ENCODE measurements at regions not wholly inside any gene's neighbourhood (a gene's known extent, or its start where the extent isn't known, plus 50 kb on each side); places are given as distances from the start of the nearest gene placed in this dataset.

DNA sequence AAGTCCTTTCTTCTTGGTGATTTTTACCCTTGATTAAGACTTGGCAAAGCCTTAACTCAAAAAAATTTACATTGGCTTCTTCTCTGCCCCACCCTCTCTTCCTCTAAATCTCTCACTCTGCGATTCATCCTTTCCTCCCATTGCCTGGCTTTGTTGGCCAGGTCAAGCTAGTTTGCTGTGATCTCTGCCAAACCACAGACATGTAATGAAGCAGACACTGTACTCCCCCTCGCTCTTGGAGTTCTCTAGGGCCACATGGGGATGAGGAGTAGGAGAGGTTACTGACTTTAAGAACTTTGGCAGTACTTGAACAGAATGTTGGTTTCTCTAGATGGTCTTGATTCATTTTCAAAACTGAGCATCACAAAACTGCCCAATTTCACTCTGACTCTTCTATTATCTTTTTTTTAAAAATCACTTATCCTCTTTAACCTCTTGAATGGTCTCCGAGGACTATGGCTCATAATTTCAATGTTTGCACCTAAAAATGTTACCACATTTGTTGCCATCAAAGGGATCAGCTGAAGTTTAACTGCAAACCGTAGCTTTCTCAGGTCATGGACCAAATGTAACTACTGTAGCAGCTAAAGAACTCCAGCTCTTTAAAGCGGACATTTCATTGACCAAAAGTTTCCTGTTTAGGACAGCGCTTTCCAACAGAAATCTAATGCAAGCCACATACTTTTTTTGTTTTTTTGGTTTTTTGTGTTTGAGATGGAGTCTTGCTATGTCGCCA is 62.7 kb upstream of the IPO9 start:
- Histone ChIP-seq H3K79me2 (ENCODE audit: insufficient read depth, low read length) (no peaks in the 10 kb centered on the region), H3K27me3 (ENCODE audit: control insufficient read depth in 2 of 2, insufficient read depth in 2 of 2, low read length in 2 of 2) (no peaks in the 10 kb centered on the region), H3K27ac (ENCODE audit: low read depth in 1 of 2, low read length in 2 of 2) (no peak overlapping the region)

DNA sequence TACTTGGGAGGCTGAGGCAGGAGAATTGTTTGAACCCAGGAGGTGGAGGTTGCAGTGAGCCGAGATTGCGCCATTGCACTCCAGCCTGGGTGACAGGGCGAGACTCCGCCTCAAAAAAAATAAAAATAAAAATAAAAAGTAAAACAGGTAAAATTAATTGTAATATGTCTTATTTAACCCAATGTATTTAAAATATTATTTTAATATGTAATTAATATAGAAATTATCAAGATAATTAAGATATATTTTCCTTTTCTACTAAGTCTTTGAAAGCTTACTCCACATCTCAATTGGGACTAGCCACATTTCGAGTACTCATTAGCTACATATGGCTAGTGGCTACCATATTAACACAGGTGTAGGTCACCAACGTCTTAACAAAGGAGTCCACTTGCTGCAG is 61.6 kb upstream of the IPO9 start:
- Histone ChIP-seq H3K27me3 (ENCODE audit: control insufficient read depth in 2 of 2, insufficient read depth in 2 of 2, low read length in 2 of 2) (no peaks in the 10 kb centered on the region), H3K27ac (ENCODE audit: low read depth in 1 of 2, low read length in 2 of 2) (no peak overlapping the region), H3K9me3 (replicated peaks in 1 of 2; ENCODE audit: control insufficient read depth in 1 of 2, insufficient read depth in 1 of 2, low read length in 2 of 2) (peaks cover 0 to 12% of the 10 kb centered on the region in 2 donors), H3K79me2 (ENCODE audit: insufficient read depth, low read length) (no peaks in the 10 kb centered on the region), H3K9ac (ENCODE audit: insufficient read depth, low read length, poor library complexity, severe bottlenecking) (no peak overlapping the region), H3K36me3 (replicated peaks in 1 of 2; ENCODE audit: control insufficient read depth in 1 of 2, insufficient read depth in 2 of 2, low read length in 2 of 2) (no peaks in the 10 kb centered on the region), H3K4me1 (ENCODE audit: control insufficient read depth in 1 of 2, insufficient read depth in 2 of 2, low read length in 2 of 2) (no peaks in the 10 kb centered on the region), H3K4me3 (replicated peaks in 1 of 3; ENCODE audit: low read depth in 2 of 3, low read length in 3 of 3) (no peak overlapping the region), H3K4me2 (replicated peaks; ENCODE audit: extremely low read depth, low read length, poor library complexity, severe bottlenecking) (no peak overlapping the region), H2AFZ (ENCODE audit: insufficient read depth, low read depth, low read length, poor library complexity, severe bottlenecking) (no peak overlapping the region), H4K20me1 (ENCODE audit: insufficient read depth, low read length) (no peaks in the 10 kb centered on the region)
- WGBS (ENCODE audit: insufficient coverage): no CpG with 5 or more reads among the region's 6 CpGs
- intact Hi-C loops (cut with micrococcal nuclease): no loop called here
- Mint-ChIP-seq H3K36me3 (no peaks in the 10 kb centered on the region), H3K4me3 (no peak overlapping the region), H3K4me1 (peaks cover 4% of the 10 kb centered on the region), H3K27ac (no peak overlapping the region), H3K27me3 (ENCODE audit: low read depth in 3 of 3) (peaks cover 1 to 5% (median 3%) of the 10 kb centered on the region in 3 donors), H3K9me3 (peaks cover 6 to 15% (median 12%) of the 10 kb centered on the region in 7 donors)
- TF ChIP-seq, protein P1, sequence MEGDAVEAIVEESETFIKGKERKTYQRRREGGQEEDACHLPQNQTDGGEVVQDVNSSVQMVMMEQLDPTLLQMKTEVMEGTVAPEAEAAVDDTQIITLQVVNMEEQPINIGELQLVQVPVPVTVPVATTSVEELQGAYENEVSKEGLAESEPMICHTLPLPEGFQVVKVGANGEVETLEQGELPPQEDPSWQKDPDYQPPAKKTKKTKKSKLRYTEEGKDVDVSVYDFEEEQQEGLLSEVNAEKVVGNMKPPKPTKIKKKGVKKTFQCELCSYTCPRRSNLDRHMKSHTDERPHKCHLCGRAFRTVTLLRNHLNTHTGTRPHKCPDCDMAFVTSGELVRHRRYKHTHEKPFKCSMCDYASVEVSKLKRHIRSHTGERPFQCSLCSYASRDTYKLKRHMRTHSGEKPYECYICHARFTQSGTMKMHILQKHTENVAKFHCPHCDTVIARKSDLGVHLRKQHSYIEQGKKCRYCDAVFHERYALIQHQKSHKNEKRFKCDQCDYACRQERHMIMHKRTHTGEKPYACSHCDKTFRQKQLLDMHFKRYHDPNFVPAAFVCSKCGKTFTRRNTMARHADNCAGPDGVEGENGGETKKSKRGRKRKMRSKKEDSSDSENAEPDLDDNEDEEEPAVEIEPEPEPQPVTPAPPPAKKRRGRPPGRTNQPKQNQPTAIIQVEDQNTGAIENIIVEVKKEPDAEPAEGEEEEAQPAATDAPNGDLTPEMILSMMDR (IDR thresholded peaks at IDR 0.05): no peak
- DNase-seq: no peak

More for the DNA sequence above, 62.7 kb upstream of the IPO9 start:
- H3K4me1 ChIP-seq (ENCODE audit: control insufficient read depth in 1 of 2, insufficient read depth in 2 of 2, low read length in 2 of 2): no peaks in the 10 kb centered on the region
- no peaks in the 10 kb centered on the region for H3K36me3 ChIP-seq (replicated peaks in 1 of 2; ENCODE audit: control insufficient read depth in 1 of 2, insufficient read depth in 2 of 2, low read length in 2 of 2)
- no peak overlapping the region for H3K27ac Mint-ChIP-seq
- H3K4me1 Mint-ChIP-seq: peaks cover 4% of the 10 kb centered on the region
- 100% methylated on average over 2 of the region's 7 CpGs for WGBS (ENCODE audit: insufficient coverage)
- no peak overlapping the region for H3K4me2 ChIP-seq (replicated peaks; ENCODE audit: extremely low read depth, low read length, poor library complexity, severe bottlenecking)
- no peak for DNase-seq
- TF ChIP-seq, protein P1 (IDR thresholded peaks at IDR 0.05): no peak
- no peak overlapping the region for H3K4me3 ChIP-seq (replicated peaks in 1 of 3; ENCODE audit: low read depth in 2 of 3, low read length in 3 of 3)
- no peaks in the 10 kb centered on the region for H4K20me1 ChIP-seq (ENCODE audit: insufficient read depth, low read length)
- no peaks in the 10 kb centered on the region for H3K36me3 Mint-ChIP-seq
- H3K9me3 Mint-ChIP-seq: peaks cover 2 to 10% (median 7%) of the 10 kb centered on the region in 7 donors
- H2AFZ ChIP-seq (ENCODE audit: insufficient read depth, low read depth, low read length, poor library complexity, severe bottlenecking): no peak overlapping the region
- peaks cover 1 to 3% (median 3%) of the 10 kb centered on the region in 3 donors for H3K27me3 Mint-ChIP-seq (ENCODE audit: low read depth in 3 of 3)
- H3K4me3 Mint-ChIP-seq: no peak overlapping the region
- intact Hi-C loops (cut with micrococcal nuclease): no loop called here
- no peak overlapping the region for H3K9ac ChIP-seq (ENCODE audit: insufficient read depth, low read length, poor library complexity, severe bottlenecking)
- H3K9me3 ChIP-seq (replicated peaks in 1 of 2; ENCODE audit: control insufficient read depth in 1 of 2, insufficient read depth in 1 of 2, low read length in 2 of 2): peaks cover 0 to 8% of the 10 kb centered on the region in 2 donors

Measured in CD14-positive monocyte (primary cell).